Activated CD4-positive, alpha-beta T cell treated with anti-CD3 and anti-CD28 coated beads for 4 hours (primary cell): ENCODE measurements at regions not wholly inside any gene's neighbourhood (a gene's known extent, or its start where the extent isn't known, plus 50 kb on each side); places are given as distances from the start of the nearest gene placed in this dataset.
"Not testable (repeated sequence)": the region's sequence is repeated elsewhere in the genome, so short reads cannot be mapped to it uniquely, and the experiment has no call there.

Source experiments
- DNase-seq, 2 donors: peaks; one replicate each; pipeline ENCODE4 v3.0.0-alpha.2; 2020

GRCh38 chr1:213688655-213689054 lies 299.1 kb upstream of the PROX1 start:
- no peak for DNase-seq

GRCh38 chr1:213689260-213689659 lies 298.5 kb upstream of the PROX1 start:
- no peak for DNase-seq

- DNase-seq: no peak
Observed at GRCh38 chr1:213690341-213690917, 297.3 kb upstream of the PROX1 start.

DNA sequence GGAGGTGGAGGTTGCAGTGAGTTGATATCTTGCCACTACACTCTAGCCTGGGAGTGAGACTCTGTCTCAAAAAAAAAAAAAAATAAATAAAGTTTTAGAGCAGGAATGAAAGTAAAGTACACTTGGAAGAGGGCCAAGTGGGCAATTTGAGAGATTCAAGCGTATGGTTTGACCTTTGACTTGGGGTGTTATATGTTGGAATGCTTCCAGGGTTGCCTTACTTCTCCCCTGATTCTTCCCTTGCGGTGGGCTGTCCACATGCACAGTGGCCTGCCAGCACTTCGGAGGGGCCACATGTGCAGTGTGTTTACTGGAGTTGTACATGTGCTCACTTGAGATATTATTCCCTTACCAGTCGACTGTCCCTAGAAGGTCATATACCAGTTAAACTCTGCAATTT lies 295.5 kb upstream of the PROX1 start:
- no peak for DNase-seq

- no peak for DNase-seq
Observed at GRCh38 chr1:213693864-213694263, 293.9 kb upstream of the PROX1 start.

- DNase-seq: no peak
Observed at GRCh38 chr1:213697192-213697802, 290.5 kb upstream of the PROX1 start.

DNA sequence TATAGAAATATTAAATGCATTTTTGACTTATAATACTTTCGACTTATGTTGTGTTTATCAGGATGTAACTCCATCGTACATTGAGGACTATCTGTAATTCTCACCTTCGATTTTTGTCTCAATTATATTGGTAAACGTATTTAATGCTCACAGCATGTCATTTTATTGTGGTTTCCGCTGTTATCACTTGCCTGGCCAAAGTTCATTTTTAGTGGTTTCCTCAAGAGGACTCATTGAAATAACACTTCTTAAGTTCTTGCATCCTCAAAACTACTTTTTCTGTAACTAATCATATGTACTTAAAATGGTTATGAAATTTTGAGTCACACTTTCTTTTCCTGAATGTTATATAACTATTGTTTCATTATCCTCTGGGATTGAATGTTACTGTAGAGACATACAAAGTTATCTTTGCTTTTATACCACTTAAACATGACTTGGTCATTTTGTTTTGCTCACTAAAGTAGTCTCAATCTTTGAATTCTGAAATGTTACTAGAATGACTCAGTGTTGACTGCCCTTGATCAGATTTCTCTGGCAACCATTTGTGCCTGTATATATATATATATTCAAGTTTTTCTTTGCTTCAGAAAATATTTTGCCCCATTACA lies 289.6 kb upstream of the PROX1 start:
- no peak for DNase-seq

DNA sequence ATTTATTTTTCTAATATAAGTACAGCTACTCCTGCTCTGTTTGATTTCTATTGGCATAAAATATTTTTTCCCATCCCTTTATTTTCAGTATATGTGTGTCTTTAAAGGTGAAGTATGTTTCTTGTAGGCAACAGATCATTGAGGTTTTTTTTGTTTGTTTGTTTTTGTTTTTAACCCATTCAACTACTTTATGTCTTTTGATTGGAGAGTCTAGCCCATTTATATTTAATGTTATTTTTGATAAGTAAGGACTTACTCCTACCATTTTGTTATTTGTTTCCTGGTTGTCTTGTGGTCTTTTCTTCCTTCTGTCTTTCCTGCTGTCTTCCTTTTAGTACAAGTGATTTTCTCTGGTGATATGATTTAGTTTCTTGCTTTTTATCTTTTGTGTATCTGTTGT lies 285.1 kb upstream of the PROX1 start:
- no peak for DNase-seq

GRCh38 chr1:213704941-213705340 lies 282.8 kb upstream of the PROX1 start:
- DNase-seq: no peak

DNA sequence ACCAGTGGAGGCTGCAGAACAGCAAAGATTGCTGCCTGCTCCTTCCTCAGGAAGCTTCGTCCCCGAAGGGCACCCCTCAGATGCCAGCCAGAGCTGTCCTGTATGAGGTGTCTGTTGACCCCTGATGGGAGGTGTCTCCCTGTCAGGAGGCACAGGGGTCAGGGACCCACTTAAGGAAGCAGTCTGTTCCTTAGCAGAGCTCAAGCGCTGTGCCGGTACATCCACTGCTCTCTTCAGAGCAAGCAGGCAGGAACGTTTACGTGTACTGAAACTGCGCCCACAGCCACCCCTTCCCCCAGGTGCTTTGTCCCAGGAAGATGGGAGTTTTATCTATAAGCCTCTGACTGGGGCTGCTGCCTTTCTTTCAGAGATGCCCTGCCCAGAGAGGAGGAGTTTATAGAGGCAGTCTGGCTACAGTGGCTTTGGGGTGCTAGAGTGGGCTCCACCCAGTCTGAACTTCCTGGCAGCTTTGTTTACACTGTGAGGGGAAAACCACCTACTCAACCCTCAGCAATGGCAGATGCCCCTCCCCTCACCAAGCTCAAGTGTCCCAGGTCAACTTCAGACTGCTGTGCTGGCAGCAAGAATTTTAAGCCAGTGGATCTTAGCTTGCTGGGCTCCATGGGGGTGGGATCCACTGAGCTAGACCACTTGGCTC lies 275.8 kb upstream of the PROX1 start:
- DNase-seq: not testable (repeated sequence)

DNA sequence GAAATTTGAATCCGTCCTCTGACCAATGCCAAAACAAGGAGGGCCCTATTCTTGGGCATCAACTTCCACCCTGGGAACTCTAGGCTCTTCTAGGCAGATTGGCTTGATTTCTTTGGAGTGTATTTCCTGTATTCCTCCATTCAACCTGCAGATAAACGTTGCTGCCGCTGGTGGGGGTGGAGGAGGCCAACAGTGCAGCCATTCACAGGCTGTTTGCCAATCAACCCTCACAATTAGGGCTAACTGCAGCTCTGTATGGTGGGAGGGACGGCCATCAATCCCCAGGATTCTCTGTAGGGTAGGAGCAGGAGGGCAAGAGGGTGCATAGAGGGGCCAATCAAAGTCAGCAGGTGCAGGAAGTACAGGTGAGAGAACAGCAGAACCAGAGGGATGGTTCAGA lies 273.1 kb upstream of the PROX1 start:
- no peak for DNase-seq

- no peak for DNase-seq
Observed at GRCh38 chr1:213715182-213715581, 272.6 kb upstream of the PROX1 start.

- no peak for DNase-seq
Observed at GRCh38 chr1:213719462-213719861, 268.3 kb upstream of the PROX1 start.

GRCh38 chr1:213720032-213720431 lies 267.7 kb upstream of the PROX1 start:
- no peak for DNase-seq

DNA sequence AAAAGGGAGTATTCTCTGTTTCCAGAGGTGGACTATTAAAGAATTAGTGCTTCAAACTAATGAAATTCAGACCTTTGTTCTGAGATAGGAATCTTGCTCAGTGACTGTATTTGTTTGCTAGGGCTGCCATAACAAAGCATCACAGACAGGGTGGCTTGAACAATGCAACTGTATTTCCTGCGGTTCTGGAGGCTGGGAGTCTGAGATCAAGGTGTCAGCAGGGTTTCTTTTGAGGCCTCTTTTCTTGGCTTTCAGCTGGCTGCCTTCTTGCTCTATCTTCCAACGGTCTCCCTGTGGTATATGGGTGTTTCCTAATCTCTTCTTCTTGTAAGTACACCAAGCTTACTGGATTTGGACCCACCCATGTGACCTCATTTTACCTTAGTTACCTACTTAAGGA lies 264.6 kb upstream of the PROX1 start:
- no peak for DNase-seq

- no peak for DNase-seq
Observed at GRCh38 chr1:213724640-213725536, 262.9 kb upstream of the PROX1 start.

DNA sequence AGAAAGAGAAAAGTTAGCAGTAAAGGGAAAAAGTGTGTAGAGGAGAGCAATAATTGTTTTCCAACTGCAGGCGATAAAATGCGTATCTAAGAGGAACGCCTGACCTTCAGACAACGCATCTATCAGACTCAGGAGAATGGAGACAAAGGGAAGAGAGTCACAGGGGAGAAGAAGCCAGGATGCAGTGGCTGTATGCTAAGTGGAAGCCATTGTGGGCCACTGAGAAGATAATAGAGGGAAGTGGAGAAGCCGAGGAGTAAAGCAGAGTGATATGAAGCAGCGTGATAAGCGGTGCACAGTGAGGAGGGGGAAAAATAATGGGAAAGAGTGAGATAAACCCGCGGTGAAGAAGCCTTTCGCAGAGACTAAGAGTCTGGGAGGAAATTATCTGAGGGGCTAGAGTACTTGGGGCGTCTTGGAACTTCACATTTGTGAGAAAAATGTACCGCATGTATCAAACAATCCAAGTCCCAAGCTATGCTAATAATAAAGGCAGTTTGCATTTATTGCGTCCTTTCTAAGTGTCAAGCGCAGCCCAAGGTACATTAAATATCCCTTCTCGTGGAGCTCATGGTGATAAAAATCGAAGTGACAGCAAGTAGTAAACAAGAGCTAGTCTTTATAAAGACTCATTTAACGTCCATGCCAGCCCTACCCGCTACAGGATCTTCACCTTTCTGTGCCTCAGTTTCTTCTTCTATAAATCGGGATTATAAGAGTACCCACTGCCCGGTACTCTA lies 259.8 kb upstream of the PROX1 start:
- no peak for DNase-seq

GRCh38 chr1:213728593-213729536 lies 258.9 kb upstream of the PROX1 start:
- DNase-seq: no peak

- no peak for DNase-seq
Observed at GRCh38 chr1:213733705-213734104, 254.1 kb upstream of the PROX1 start.

GRCh38 chr1:213737398-213738035 lies 250.3 kb upstream of the PROX1 start:
- DNase-seq: no peak

- DNase-seq: no peak
Observed at GRCh38 chr1:213738658-213739057, 249.1 kb upstream of the PROX1 start.
